ENCODE measurements at regions not wholly inside any gene's neighbourhood (a gene's known extent, or its start where the extent isn't known, plus 50 kb on each side); places are given as distances from the start of the nearest gene placed in this dataset.
A peak's percentile ranks its signal among the peaks of the same experiment; 100 is the strongest.
"Not testable (repeated sequence)": the region's sequence is repeated elsewhere in the genome, so short reads cannot be mapped to it uniquely, and the experiment has no call there.

DNA sequence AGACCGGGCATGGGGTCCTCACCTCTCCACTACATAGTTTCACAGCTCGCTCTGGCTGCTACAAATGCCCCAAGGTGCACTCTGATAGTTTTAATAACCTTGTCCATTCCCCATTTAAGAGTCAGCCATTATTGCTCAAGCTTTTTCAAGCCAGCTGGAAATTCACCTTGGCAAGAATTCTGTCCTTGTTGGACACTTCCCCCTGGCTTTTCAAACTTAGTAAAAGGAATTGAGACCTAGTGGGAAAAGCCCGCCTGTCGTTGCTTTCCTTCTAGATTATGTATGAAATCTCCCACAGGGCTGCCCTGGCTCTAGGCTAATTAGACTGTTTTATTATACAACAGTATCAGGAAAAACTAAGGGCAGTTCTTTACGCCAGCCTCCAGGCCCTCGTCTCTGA is 293.7 kb upstream of the GADL1 start:
- DNase-seq: no peak

- no peak for DNase-seq
Measured at GRCh38 chr3:31189330-31189729, 294.9 kb upstream of the GADL1 start.

GRCh38 chr3:31189971-31190370 is 295.5 kb upstream of the GADL1 start:
- no peak for DNase-seq

DNA sequence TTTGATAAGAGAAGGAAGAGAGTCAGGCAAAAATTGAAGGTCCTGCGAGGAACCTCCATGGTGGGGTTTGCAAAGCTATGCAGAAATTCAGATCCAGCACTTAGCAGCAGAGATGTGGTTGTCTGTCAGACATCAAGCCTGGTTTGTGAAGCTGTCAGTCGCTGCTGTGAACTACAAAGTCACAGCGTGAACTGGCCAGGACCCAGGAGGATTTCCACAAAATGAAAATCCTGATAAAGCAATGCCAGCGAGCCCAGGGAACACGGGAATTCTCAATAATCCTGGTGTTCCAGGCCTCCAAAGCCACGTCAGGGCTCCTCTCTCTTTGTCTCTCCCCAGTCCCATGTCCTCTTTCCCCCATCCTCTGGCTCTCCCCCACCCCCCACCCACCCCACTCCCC is 296.9 kb upstream of the GADL1 start:
- no peak for DNase-seq

DNA sequence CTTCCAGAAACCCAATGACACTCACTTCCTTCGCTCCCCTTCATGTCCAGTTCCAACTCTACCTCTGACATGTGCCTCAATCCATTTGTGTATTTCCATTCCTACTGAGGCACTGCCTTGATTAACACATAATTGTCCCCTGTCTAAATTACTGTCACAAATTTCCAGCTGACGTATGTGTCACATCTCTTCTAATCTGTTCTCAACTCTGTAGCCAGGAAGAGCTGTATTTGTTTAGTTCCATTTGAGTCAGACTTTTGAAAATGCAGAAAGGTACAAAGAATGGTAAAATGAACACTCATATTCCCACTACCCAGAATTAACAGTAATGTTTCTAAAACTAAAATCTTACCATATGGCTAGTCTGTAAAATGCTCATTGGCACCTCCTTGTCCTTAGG is 299.0 kb upstream of the GADL1 start:
- no peak for DNase-seq

GRCh38 chr3:31193871-31194270 is 299.4 kb upstream of the GADL1 start:
- no peak for DNase-seq

DNA sequence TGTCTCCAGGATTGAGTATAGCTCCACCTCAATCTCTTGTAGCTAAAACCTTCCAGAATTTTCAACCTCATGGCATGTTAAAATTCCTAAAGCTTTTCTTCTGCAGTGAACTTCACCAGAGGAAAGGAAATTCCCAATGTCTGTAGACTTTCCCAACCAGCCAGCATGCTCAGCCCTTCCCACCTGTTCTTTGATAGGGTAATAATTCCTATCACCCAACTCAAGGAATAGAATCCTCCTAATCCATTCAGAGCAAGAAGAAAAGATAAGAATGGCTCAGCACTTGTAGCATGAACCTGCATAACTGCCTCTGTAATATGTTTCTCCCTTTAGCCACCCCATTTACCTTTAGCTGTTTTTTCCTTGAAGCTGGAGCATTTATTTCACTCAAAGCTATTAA is 301.8 kb upstream of the GADL1 start:
- DNase-seq: no peak

GRCh38 chr3:31196881-31197364 is 302.5 kb upstream of the GADL1 start:
- DNase-seq: no peak

DNA sequence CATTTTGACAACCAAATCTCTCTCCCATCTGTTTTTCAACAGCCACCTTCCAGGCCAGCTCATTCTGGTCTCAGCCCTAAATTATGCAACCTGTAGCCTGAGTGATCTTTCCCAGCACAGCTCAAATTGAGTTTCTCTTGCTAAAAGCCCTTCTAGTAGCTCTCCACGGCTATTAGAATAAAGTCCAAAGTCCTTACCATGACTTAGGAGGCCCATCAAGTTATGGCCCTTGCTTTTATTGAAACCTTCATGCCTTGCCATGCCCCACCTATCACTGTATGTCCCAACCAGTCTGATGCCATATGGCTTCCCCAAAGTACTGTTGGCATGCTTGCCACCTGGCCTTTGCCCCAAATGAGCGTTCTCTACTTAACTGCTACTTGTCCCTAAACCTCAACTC is 303.5 kb upstream of the GADL1 start:
- no peak for DNase-seq

- DNase-seq: no peak
Measured at GRCh38 chr3:31198890-31199289, 304.4 kb upstream of the GADL1 start.

GRCh38 chr3:31203960-31204795 is 309.7 kb upstream of the GADL1 start:
- no peak for DNase-seq

GRCh38 chr3:31204796-31205056 is 310.3 kb upstream of the GADL1 start:
- DNase-seq: not testable (repeated sequence)

GRCh38 chr3:31210068-31210645 is 315.7 kb upstream of the GADL1 start:
- no peak for DNase-seq

DNA sequence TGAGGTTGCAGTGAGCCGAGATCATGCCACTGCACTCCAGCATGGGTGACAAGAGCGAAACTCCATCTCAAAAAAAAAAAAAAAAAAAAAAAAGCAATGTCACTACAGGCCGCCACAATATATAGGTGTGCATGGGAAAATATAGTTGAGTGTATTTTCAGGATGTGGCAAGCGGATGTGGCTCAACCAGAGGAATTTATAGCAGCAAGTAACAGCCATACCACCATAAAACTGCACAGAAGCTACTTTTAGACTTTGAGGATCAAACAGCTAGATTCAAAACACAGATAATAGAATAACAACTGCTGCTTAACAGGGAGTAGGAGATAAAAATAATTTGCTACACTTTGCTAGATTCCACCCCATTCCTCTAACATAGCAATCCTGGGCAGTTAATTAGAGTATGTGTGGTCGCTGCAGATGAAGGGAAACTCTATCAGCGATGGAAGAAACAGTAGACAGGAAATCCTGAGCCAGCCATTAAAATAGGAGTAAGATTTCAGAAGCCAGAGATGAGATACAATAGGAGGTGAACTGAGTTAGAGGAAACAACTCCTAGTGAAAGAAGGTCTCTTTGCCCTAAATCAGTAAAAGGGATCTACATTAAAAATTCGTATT is 318.7 kb upstream of the STT3B start:
- DNase-seq: peak; percentile 73

- no peak for DNase-seq
Measured at GRCh38 chr3:31218082-31218481, 314.6 kb upstream of the STT3B start.

GRCh38 chr3:31219131-31219843 is 313.4 kb upstream of the STT3B start:
- no peak for DNase-seq

DNA sequence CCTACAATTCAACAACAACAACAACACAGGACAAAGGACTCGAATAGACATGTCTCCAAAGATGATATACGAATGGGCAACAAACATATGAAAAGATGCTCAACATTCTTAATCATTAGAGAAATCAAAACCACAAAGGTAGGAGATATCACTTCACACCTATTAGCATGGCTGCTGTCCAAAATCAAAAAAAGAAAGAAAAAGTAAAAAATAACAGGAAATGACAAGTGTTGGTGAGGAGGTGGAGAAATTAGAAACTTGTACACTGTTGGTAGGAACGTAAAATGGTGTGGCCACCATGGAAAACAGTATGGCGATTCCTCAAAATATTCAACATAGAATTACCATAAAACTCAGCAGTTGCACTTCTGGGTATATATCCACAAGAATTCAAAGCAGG is 312.3 kb upstream of the STT3B start:
- peak; percentile 42 for DNase-seq

DNA sequence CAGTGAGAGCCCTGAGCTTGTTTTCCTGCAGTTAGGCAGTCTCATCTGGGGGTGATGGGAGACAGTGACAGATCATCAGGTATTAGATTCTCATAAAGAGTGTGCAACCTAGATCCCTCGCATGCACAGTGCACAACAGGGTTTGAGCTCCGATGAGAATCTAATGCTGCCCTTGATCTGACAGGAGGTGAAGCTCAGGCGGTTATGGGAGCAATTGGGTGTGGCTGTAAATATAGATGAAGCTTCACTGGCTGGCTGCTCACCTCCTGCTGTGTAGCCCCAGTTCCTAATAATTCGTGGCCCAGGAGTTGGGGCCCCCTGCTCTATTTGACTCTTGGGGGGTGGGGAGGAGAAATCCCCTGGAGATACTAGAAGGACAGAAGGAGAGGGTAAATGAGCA is 309.4 kb upstream of the STT3B start:
- no peak for DNase-seq

- DNase-seq: no peak
Measured at GRCh38 chr3:31224936-31225335, 307.8 kb upstream of the STT3B start.

- no peak for DNase-seq
Measured at GRCh38 chr3:31225923-31226322, 306.8 kb upstream of the STT3B start.

DNA sequence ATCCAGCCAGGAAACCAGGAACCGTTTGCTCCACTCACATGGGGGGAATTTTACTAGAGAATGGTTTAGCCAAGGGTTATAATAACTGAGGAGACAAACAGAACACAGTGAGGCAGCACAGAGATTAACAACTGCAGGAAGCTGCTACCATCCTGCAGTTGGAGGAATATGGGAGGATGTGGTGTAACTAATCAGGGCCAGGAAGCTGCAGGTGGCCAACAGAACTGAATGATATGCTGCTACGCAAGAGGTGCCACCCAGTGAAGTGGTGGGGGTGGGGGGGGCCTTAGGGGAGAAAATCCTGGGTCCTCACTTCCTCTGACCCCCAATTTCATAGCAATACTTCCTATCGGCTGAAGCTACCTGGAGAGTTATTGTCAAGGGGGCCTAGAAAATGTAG is 306.4 kb upstream of the STT3B start:
- DNase-seq: peak; percentile 62

GRCh38 chr3:31227131-31227562 is 305.6 kb upstream of the STT3B start:
- peak; percentile 71 for DNase-seq

DNA sequence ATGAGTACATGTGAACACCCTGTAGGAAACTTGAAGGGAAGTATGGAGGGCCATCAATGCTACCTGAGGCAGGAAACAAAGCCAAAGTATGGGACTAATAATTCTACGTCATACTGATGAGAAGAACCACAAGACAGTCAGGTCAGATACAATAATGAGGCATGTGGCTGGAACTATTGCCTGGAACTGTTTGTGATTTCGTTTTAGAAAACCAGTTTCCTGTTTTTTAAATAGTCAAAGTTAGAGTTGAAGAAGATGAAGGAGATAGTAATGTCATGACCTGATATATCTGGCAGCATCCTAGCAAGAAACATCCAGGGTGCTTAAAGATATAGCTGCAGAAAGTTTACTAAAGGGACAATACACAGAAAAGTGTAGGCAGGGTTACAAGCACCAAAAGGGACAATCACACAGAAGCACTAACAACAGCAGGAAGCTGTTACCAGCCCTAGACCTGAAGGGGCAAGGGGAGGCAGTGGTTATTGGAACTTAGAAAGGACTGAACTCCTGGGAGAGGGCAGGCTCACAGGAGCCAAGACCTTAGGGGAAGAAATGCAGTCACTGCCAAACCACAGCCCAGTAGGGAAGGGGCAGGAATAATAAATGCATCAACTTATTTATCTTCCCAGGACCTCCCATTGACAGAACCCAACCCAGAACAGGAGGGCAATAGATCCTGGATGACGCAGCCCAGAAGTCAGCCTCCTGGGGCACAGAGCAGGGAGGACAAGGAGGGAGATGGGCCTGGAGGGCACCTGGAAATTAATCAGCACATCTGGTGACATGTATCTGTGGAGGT is 302.1 kb upstream of the STT3B start:
- DNase-seq: peak; percentile 35

All from CD4-positive, alpha-beta T cell treated with Interleukin-12 subunit alpha and Interleukin-12 subunit beta, for 1 hour (primary cell).